Tibial artery (tissue), 4 donors: ENCODE measurements at regions not wholly inside any gene's neighbourhood (a gene's known extent, or its start where the extent isn't known, plus 50 kb on each side); places are given as distances from the start of the nearest gene placed in this dataset.

Experiments
- DNase-seq, 2 donors: peaks; one replicate each; pipeline ENCODE4 v3.0.0-alpha.2; 2019
- H3K27ac ChIP-seq, 2 donors: fragments of 200-600 bp; sonication (generic) in 1 of 2; 1 replicate in 1 of 2; 2 replicates in 1 of 2; pipeline ENCODE4 v1.5.1; 2018 to 2019; ENCODE audit warnings: mild to moderate bottlenecking in 1 of 2
- H3K27me3 ChIP-seq, 2 donors: fragments of 200-600 bp; sonication (generic) in 1 of 2; one replicate each; pipeline versions ENCODE4 v1.5.1 to v1.6.0; 2016 to 2019
- H3K36me3 ChIP-seq, 3 donors: fragments of 200-600 bp; sonication (generic) in 2 of 3; one replicate each; pipeline ENCODE4 v1.5.1; 2016 to 2019; ENCODE audit warnings: mild to moderate bottlenecking in 2 of 3
- H3K4me1 ChIP-seq, 4 donors: fragments of 200-600 bp; sonication (generic) in 2 of 4; 1 replicate in 3 of 4; 2 replicates in 1 of 4; pipeline ENCODE4 v1.5.1; 2016 to 2019
- H3K4me3 ChIP-seq, 2 donors: fragments of 200-600 bp; sonication (generic) in 1 of 2; 1 replicate in 1 of 2; 2 replicates in 1 of 2; pipeline ENCODE4 v1.5.1; 2018 to 2019; ENCODE audit warnings: mild to moderate bottlenecking in 2 of 2
- H3K9me3 ChIP-seq, 3 donors: fragments of 200-600 bp; sonication (generic) in 1 of 3; one replicate each; pipeline ENCODE4 v1.5.1; 2016 to 2019
- intact Hi-C: fragments of 100-400 bp; cut with DNase I; formaldehyde crosslinking; loops from one replicate; pipeline ENCODE4 v1.15.0; 2023; ENCODE audit warnings: low total_unique reads
- TF ChIP-seq, protein P1 (sequence below), 2 experiments: fragments of 200-600 bp in 1 of 2; fragments of 450-650 bp in 1 of 2; IDR thresholded peaks; one replicate each; pipeline ENCODE4 v1.5.1; 2017 to 2019; ENCODE audit warnings: antibody characterized with exemption in 2 of 2, mild to moderate bottlenecking in 1 of 2, moderate library complexity in 1 of 2

- peaks cover 0 to 13% of the 10 kb centered on the region in 2 donors for H3K27me3 ChIP-seq
- no peak overlapping the region for H3K4me3 ChIP-seq
- H3K36me3 ChIP-seq = no peaks in the 10 kb centered on the region
- no peaks in the 10 kb centered on the region for H3K9me3 ChIP-seq
- no peak for DNase-seq
- intact Hi-C loops = no loop called here
- no peak overlapping the region for H3K27ac ChIP-seq
- no peaks in the 10 kb centered on the region for H3K4me1 ChIP-seq
- TF ChIP-seq, protein P1, sequence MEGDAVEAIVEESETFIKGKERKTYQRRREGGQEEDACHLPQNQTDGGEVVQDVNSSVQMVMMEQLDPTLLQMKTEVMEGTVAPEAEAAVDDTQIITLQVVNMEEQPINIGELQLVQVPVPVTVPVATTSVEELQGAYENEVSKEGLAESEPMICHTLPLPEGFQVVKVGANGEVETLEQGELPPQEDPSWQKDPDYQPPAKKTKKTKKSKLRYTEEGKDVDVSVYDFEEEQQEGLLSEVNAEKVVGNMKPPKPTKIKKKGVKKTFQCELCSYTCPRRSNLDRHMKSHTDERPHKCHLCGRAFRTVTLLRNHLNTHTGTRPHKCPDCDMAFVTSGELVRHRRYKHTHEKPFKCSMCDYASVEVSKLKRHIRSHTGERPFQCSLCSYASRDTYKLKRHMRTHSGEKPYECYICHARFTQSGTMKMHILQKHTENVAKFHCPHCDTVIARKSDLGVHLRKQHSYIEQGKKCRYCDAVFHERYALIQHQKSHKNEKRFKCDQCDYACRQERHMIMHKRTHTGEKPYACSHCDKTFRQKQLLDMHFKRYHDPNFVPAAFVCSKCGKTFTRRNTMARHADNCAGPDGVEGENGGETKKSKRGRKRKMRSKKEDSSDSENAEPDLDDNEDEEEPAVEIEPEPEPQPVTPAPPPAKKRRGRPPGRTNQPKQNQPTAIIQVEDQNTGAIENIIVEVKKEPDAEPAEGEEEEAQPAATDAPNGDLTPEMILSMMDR (IDR thresholded peaks at IDR 0.05) = no peak
These were observed 524.6 kb downstream of the GRIN2A start for GRCh38 chr16:9657641-9658040.

GRCh38 chr16:9658164-9658563, 524.1 kb downstream of the GRIN2A start:
- H3K36me3 ChIP-seq = no peaks in the 10 kb centered on the region
- H3K27me3 ChIP-seq = peaks cover 0 to 13% of the 10 kb centered on the region in 2 donors
- no peaks in the 10 kb centered on the region for H3K9me3 ChIP-seq
- intact Hi-C loops = no loop called here
- TF ChIP-seq, protein P1 (IDR thresholded peaks at IDR 0.05) = no peak
- no peaks in the 10 kb centered on the region for H3K4me1 ChIP-seq
- no peak overlapping the region for H3K4me3 ChIP-seq
- DNase-seq = no peak
- no peak overlapping the region for H3K27ac ChIP-seq

GRCh38 chr16:9658586-9658985, 523.6 kb downstream of the GRIN2A start:
- DNase-seq = no peak
- no peaks in the 10 kb centered on the region for H3K9me3 ChIP-seq
- TF ChIP-seq, protein P1 (IDR thresholded peaks at IDR 0.05) = no peak
- no peak overlapping the region for H3K27ac ChIP-seq
- peaks cover 0 to 13% of the 10 kb centered on the region in 2 donors for H3K27me3 ChIP-seq
- no peak overlapping the region for H3K4me3 ChIP-seq
- intact Hi-C loops = no loop called here
- no peaks in the 10 kb centered on the region for H3K36me3 ChIP-seq
- H3K4me1 ChIP-seq = no peaks in the 10 kb centered on the region

DNA sequence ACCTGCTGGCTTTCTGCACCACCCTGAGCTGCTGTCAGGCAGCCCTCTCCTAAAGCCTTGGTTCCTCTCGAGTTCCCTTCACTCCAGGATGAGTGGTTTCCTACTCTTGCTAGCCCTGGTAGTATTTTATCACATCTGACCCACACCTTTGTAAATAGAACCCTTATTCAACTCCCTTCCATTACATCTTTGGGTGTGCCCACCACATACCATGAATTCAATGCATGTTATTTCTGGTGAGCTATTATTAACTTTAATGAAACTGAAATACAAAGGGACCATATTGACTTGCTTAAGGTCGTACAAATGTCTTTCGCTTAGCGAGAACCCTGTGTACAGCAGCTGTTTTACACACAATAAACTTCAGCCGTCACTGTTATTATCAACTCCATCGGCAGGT, 521.3 kb downstream of the GRIN2A start:
- DNase-seq = no peak
- H3K4me3 ChIP-seq = no peak overlapping the region
- intact Hi-C loops = no loop called here

GRCh38 chr16:9661336-9662017, 520.8 kb downstream of the GRIN2A start:
- TF ChIP-seq, protein P1 (IDR thresholded peaks at IDR 0.05) = no peak
- intact Hi-C loops = no loop called here
- H3K36me3 ChIP-seq = no peaks in the 10 kb centered on the region
- no peak overlapping the region for H3K27ac ChIP-seq
- no peak for DNase-seq
- H3K4me3 ChIP-seq = no peak overlapping the region
- H3K9me3 ChIP-seq = no peaks in the 10 kb centered on the region
- peaks cover 0 to 13% of the 10 kb centered on the region in 2 donors for H3K27me3 ChIP-seq
- no peaks in the 10 kb centered on the region for H3K4me1 ChIP-seq

More for the DNA sequence above, 521.3 kb downstream of the GRIN2A start:
- TF ChIP-seq, protein P1 (IDR thresholded peaks at IDR 0.05) = no peak
- no peaks in the 10 kb centered on the region for H3K36me3 ChIP-seq
- no peaks in the 10 kb centered on the region for H3K9me3 ChIP-seq
- peaks cover 0 to 13% of the 10 kb centered on the region in 2 donors for H3K27me3 ChIP-seq
- H3K27ac ChIP-seq = no peak overlapping the region
- no peaks in the 10 kb centered on the region for H3K4me1 ChIP-seq
